Muscle layer of colon (tissue), 2 donors: ENCODE measurements at regions not wholly inside any gene's neighbourhood (a gene's known extent, or its start where the extent isn't known, plus 50 kb on each side); places are given as distances from the start of the nearest gene placed in this dataset.
A peak's percentile ranks its signal among the peaks of the same experiment; 100 is the strongest.

Experiments
- H3K27ac ChIP-seq: one replicate; pipeline ENCODE4 v1.7.0; 2013; ENCODE audit warnings: low read depth, mild to moderate bottlenecking, low read length, moderate library complexity
- H3K27me3 ChIP-seq, 2 donors: one replicate each; pipeline ENCODE4 v1.7.0; 2013; ENCODE audit warnings: low read length in 2 of 2, mild to moderate bottlenecking in 2 of 2; ENCODE audit not compliant: insufficient read depth in 2 of 2, control insufficient read depth in 1 of 2
- H3K36me3 ChIP-seq: one replicate; pipeline ENCODE4 v1.7.0; 2013; ENCODE audit warnings: mild to moderate bottlenecking, low read length; ENCODE audit not compliant: insufficient read depth
- H3K4me1 ChIP-seq: one replicate; pipeline ENCODE4 v1.7.0; 2013; ENCODE audit warnings: mild to moderate bottlenecking, low read length; ENCODE audit not compliant: insufficient read depth
- H3K4me3 ChIP-seq, 2 donors: one replicate each; pipeline ENCODE4 v1.7.0; 2013; ENCODE audit warnings: low read length in 2 of 2, low read depth in 1 of 2, mild to moderate bottlenecking in 1 of 2, moderate library complexity in 1 of 2
- H3K9ac ChIP-seq: one replicate; pipeline ENCODE4 v1.7.0; 2013; ENCODE audit warnings: low read length
- H3K9me3 ChIP-seq: one replicate; pipeline ENCODE4 v1.7.0; 2013; ENCODE audit warnings: mild to moderate bottlenecking, low read length
- donor health status: abdominal sarcoma.
- donor health status: Adenocarcinoma of cecum.

DNA sequence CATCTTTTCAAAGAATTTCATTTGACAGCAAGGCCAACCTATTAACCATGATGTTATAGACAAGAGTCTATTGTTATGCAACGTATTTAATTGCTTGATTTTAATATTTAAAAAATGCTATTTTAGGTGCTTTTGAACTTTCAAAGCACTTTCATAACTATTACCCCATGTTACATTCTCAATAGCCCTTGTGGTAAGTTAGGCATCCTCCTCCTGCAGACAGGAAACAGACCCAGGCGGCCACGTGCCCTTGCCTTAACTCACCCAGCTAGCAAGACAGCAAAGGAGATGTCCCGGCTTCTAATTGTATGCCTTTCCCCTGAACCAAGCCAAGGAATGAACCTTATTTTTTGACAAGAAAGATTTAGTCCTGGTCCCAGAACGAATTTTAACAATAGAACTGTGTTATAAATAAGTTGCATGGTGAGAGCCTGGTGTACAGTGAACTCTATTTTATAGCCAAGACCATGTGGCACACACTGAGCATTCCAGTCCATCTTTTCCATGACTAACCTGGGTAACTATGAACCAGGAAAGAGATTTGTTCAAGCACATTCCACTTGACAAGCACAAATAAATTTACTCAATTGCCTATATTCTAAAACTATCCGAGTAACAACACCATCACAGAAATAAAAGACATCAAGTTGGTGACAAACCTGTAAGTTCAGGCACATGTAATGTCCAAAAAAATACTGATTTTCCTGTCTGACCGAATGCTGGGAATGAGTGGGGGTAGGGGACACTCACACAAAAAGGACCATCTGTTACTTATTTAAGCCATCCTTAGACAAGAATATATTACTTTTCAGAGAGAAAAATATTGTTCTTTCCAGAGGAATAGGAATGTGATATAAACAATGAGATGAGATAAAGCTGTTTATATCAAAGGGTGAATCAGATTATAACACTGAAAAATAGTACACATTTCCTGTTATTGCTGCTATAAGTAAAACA, 163.0 kb downstream of the EFNB2 start:
- H3K9me3 ChIP-seq: no peaks in the 10 kb centered on the region
- no peak overlapping the region for H3K4me3 ChIP-seq
- no peaks in the 10 kb centered on the region for H3K36me3 ChIP-seq
- H3K4me1 ChIP-seq: peaks cover 24% of the 10 kb centered on the region
- peak overlapping the region; percentile 30 for H3K27ac ChIP-seq
- no peaks in the 10 kb centered on the region for H3K27me3 ChIP-seq
- H3K9ac ChIP-seq: no peak overlapping the region

DNA sequence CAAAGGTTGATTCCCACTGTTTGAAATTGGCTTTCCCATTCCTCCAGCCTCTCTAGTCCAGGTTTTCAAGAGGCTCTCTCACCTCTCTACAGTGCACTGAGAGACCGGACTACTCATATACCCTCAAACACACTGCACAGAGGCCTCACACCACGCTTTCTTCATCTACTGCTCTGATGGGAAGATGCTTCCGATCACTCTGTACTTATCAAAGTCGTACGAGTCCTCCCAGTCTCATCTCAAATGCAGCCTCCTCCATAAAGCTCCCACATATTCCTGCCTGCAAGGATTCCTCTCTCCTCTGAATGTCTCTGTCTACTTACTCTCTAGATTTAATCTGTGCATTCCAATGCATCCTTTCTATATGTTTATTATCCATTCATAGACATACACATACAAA, 164.4 kb downstream of the EFNB2 start:
- Histone ChIP-seq H3K4me1 (peaks cover 24% of the 10 kb centered on the region), H3K27ac (no peak overlapping the region), H3K9me3 (no peaks in the 10 kb centered on the region)

DNA sequence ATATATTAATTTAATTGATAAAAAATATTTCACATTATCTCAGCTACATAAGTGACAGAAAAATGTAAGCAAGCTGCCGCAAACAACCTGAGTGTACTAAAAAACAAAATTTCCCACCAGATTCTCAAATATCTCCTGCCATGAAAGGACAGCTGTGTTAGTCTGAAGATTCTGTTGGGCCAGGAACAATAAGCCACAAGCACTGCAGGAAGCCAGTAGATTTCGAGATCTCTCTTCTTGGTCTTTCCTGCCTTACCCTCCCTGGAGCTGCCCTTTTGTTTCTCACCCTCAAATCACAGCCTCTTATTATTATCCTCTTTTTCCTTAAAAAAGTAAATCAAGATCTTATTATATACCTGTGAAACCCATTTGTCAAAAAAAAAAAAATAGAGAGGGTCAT, 165.6 kb downstream of the EFNB2 start:
- Histone ChIP-seq H3K27me3 (no peaks in the 10 kb centered on the region), H3K9me3 (no peaks in the 10 kb centered on the region), H3K4me1 (peaks cover 24% of the 10 kb centered on the region), H3K9ac (no peak overlapping the region), H3K4me3 (no peak overlapping the region), H3K36me3 (no peaks in the 10 kb centered on the region), H3K27ac (no peak overlapping the region)

More for the DNA sequence above, 164.4 kb downstream of the EFNB2 start:
- H3K36me3 ChIP-seq: no peaks in the 10 kb centered on the region
- no peak overlapping the region for H3K4me3 ChIP-seq
- H3K9ac ChIP-seq: no peak overlapping the region
- H3K27me3 ChIP-seq: no peaks in the 10 kb centered on the region

DNA sequence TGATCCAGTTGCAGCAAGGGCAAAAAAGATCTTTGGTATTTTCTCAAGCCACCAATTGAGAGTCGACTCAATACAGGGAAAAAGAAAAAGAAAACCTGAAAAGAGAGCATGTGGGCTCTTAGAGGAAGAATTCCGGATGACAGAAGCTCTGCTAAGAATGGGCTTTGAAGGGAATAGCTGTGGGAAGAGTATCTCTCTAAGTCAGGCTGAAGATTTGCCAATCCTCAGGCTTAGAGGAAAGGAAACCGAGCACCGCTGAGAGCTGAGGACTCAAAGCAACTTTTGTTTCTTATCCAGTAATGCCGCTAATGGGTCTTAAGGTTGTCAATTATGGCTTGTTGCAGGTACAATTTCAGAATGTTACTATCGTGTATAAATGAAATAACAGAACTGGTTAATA, 166.4 kb downstream of the EFNB2 start:
- Histone ChIP-seq H3K9ac (no peak overlapping the region), H3K9me3 (no peaks in the 10 kb centered on the region), H3K4me3 (no peak overlapping the region), H3K27ac (no peak overlapping the region), H3K36me3 (no peaks in the 10 kb centered on the region), H3K27me3 (no peaks in the 10 kb centered on the region), H3K4me1 (peaks cover 23% of the 10 kb centered on the region)

DNA sequence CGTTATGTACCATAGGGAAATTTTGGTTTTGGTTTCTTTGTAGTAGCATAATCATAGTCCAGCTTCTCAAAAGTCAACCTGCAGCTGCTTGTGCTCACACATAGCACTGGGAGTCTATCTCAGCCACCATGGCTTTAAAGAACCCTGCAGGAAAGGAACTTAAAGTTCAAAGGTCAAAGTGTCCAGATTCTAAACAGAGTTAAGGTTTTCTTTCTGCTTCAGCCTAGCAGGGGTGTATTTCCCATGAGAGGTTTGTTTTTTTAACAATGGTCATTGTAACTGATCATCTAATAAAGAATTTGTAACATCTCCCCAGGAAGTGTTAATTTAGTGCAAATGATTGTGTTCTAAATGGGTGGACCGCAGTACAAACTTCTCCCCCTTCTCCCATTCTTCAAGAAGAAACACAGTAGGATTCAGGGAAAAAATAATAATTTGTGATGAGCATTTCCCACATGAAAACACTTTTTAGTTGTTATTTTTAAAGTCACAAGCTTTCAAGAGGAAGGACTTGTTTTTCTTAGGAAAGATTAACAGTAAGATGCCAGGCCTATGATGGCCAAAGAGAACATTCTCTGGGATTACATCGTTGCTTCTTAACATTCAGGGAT, 168.0 kb downstream of the EFNB2 start:
- Histone ChIP-seq H3K9me3 (no peaks in the 10 kb centered on the region), H3K4me1 (peaks cover 7% of the 10 kb centered on the region), H3K9ac (no peak overlapping the region), H3K36me3 (no peaks in the 10 kb centered on the region), H3K27ac (no peak overlapping the region), H3K4me3 (no peak overlapping the region), H3K27me3 (no peaks in the 10 kb centered on the region)

DNA sequence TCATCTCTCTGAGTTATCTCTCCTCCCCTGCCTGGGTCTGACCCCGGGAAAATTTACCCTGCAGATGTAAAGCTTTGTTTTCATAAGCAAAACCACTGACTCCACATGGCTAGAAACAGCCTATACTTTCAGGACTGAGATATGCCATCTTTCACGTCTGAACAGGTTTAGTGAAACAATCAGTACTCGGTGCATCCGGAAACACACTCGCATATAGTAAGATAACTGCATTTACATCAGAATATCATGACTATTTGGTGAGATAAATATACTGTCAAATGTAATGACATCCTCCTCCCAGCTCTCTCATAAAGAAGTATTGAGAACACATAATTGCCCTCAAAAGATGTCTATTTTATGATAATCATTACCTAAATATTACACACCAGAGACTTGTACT, 172.8 kb downstream of the EFNB2 start:
- Histone ChIP-seq H3K36me3 (no peaks in the 10 kb centered on the region), H3K4me3 (no peak overlapping the region), H3K27me3 (no peaks in the 10 kb centered on the region)

DNA sequence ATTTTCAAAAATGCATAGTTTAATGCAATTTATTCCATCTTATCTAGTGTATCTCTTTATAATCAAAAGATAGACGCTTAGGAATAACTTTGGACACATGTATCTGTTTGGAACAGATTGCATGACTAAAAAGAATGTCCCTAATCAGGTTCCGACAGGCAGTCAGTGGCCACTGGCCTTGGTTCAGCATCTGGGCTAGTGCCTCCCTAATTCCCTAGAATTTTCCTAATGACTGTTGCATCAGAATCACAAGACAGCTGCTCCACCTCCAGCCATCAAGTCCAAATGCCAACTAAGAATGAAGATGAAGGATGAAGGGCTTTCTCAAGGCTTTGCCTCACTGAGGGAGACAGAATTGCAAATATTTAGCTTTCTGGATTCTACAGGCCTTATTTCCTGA, 173.8 kb downstream of the EFNB2 start:
- Histone ChIP-seq H3K27ac (no peak overlapping the region), H3K9ac (no peak overlapping the region), H3K27me3 (no peaks in the 10 kb centered on the region), H3K36me3 (no peaks in the 10 kb centered on the region), H3K4me1 (no peaks in the 10 kb centered on the region), H3K4me3 (no peak overlapping the region), H3K9me3 (no peaks in the 10 kb centered on the region)

More for the DNA sequence above, 172.8 kb downstream of the EFNB2 start:
- Histone ChIP-seq H3K27ac (no peak overlapping the region), H3K9me3 (no peaks in the 10 kb centered on the region), H3K9ac (no peak overlapping the region), H3K4me1 (no peaks in the 10 kb centered on the region)

DNA sequence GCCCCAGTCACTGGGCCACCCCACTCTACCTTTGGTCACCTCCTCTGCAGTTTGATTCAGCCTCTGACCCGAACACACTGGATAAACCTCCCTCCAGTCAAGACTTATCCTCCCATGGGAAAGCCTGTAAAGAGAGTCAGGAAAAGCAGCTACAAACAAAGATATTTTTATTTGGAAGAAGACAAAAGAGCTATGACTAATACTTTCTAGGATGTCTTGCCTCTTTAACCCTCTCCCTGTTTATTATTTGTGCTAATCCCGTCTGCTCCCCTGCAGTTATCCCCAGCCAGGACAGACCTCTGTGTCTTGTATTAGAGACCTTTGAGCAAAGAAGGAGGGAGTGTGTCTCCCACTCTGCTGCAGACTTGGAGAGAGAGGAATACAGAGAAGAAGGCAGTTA, 178.3 kb downstream of the EFNB2 start:
- H3K9ac ChIP-seq: no peak overlapping the region
- H3K9me3 ChIP-seq: no peaks in the 10 kb centered on the region
- H3K36me3 ChIP-seq: no peaks in the 10 kb centered on the region
- no peaks in the 10 kb centered on the region for H3K4me1 ChIP-seq
- H3K27me3 ChIP-seq: no peaks in the 10 kb centered on the region
- H3K4me3 ChIP-seq: no peak overlapping the region
- no peak overlapping the region for H3K27ac ChIP-seq

DNA sequence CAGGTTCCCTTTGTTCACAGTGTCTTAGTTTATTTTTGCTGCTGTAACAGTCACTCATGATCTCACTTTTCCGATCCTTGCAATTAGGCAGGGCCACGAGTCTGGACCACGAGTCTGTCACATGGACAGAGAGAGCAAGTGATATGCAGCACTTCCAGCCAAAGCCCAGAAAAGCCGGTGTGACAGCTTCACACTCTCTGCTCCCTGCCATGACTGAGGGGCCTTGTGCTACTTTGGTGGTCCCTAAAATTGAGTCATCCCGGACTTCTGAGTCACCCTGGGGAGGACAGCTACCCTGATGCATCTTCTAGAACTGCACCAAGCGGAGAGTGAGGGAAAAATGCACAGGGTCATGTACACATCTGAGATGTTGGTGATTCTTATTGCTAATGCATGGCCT, 179.6 kb downstream of the EFNB2 start:
- Histone ChIP-seq H3K9me3 (no peaks in the 10 kb centered on the region), H3K27me3 (no peaks in the 10 kb centered on the region), H3K27ac (no peak overlapping the region), H3K4me1 (no peaks in the 10 kb centered on the region), H3K36me3 (no peaks in the 10 kb centered on the region), H3K4me3 (no peak overlapping the region), H3K9ac (no peak overlapping the region)

DNA sequence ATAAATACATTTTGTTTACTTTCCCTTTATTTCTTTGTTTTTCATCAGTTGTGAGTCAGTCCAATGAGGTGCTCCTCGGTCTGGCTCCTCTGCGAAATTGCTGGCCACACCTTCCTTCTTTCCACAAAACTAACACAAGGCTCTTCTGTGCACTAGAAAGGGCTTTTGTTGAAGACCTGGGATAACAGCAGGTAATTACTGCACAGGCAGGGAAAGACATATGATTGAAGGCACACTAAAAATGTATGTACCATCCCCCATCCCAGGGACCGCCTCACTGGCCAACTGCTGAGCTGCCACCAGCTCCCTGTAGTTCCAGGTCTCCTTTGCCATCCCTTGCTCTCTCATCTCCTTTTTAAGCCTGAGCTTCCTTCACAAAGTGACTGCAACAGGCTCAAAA, 180.5 kb downstream of the EFNB2 start:
- Histone ChIP-seq H3K27ac (no peak overlapping the region), H3K36me3 (no peaks in the 10 kb centered on the region), H3K9me3 (no peaks in the 10 kb centered on the region), H3K9ac (no peak overlapping the region), H3K4me1 (no peaks in the 10 kb centered on the region), H3K4me3 (no peak overlapping the region), H3K27me3 (no peaks in the 10 kb centered on the region)

DNA sequence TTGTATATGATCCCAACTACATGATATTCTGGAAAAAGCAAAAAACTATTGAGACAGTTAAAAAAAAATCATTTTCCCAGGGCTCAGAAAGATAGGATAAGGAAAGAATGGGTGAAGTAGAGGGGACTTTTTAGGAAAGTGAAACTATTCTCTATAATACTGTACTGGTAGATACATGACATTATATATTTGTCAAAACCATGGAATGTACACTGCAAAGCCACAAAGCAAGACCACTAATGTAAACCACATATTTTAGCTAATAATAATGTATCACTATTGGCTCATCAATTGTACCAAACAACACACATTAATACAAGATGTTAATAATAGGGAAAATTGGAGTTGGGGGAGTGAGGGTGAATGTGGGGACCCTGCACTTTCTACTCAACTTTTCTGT, 182.6 kb downstream of the EFNB2 start:
- Histone ChIP-seq H3K27ac (no peak overlapping the region), H3K4me1 (peaks cover 7% of the 10 kb centered on the region), H3K4me3 (no peak overlapping the region), H3K9me3 (no peaks in the 10 kb centered on the region), H3K36me3 (no peaks in the 10 kb centered on the region), H3K27me3 (peaks cover 0 to 7% of the 10 kb centered on the region in 2 donors), H3K9ac (no peak overlapping the region)
